Breast epithelium (tissue), 3 donors: ENCODE measurements at regions not wholly inside any gene's neighbourhood (a gene's known extent, or its start where the extent isn't known, plus 50 kb on each side); places are given as distances from the start of the nearest gene placed in this dataset.

Source experiments
- CTCF ChIP-seq, 3 donors: fragments of 450-650 bp; IDR thresholded peaks; one replicate each; pipeline ENCODE4 v1.5.1; 2016 to 2017; ENCODE audit warnings: antibody characterized with exemption in 3 of 3, mild to moderate bottlenecking in 3 of 3, moderate library complexity in 3 of 3
- POLR2AphosphoS5 ChIP-seq, 3 donors: sonication (generic); formaldehyde crosslinking; IDR thresholded peaks; one replicate each; pipeline ENCODE4 v1.6.1; 2017; ENCODE audit warnings: antibody characterized with exemption in 3 of 3

GRCh38 chr1:219774386-219774785, 154.0 kb downstream of the SLC30A10 start:
- TF ChIP-seq CTCF (IDR thresholded peaks at IDR 0.05): no peak
- TF ChIP-seq POLR2AphosphoS5 (IDR thresholded peaks at IDR 0.05): no peak
